HUES64 (cell line): ENCODE measurements at regions not wholly inside any gene's neighbourhood (a gene's known extent, or its start where the extent isn't known, plus 50 kb on each side); places are given as distances from the start of the nearest gene placed in this dataset.

Source experiments
- H3K27ac ChIP-seq: 2 replicates; pipeline ENCODE4 v1.7.0; 2013; ENCODE audit warnings: low read depth, low read length, inconsistent platforms
- H3K27me3 ChIP-seq: 2 replicates; pipeline ENCODE4 v1.6.1; 2013; ENCODE audit warnings: mild to moderate bottlenecking, low read length; ENCODE audit not compliant: insufficient read depth
- H3K36me3 ChIP-seq: 2 replicates; pipeline ENCODE4 v1.6.1; 2013; ENCODE audit warnings: mild to moderate bottlenecking, low read length; ENCODE audit not compliant: insufficient read depth
- H3K4me1 ChIP-seq: 2 replicates; pipeline ENCODE4 v1.6.1; 2013; ENCODE audit warnings: mild to moderate bottlenecking, low read length, moderate library complexity; ENCODE audit not compliant: insufficient read depth
- H3K4me3 ChIP-seq: 2 replicates; pipeline ENCODE4 v1.5.1; 2013; ENCODE audit warnings: mild to moderate bottlenecking, low read length, moderate library complexity
- H3K9ac ChIP-seq: 2 replicates; pipeline ENCODE4 v1.6.1; 2013; ENCODE audit warnings: mild to moderate bottlenecking, low read depth, low read length
- H3K9me3 ChIP-seq: 2 replicates; pipeline ENCODE4 v1.6.1; 2013; ENCODE audit warnings: low read depth, low read length; ENCODE audit not compliant: insufficient read depth
- WGBS: fragments of 150-250, 120-280 bp; methylation state at CpG from one replicate; pipeline ENCODE4 v1.1.7; 2013; ENCODE audit warnings: missing lambda C conversion rate; 5-methylcytosine and 5-hydroxymethylcytosine counted together

DNA sequence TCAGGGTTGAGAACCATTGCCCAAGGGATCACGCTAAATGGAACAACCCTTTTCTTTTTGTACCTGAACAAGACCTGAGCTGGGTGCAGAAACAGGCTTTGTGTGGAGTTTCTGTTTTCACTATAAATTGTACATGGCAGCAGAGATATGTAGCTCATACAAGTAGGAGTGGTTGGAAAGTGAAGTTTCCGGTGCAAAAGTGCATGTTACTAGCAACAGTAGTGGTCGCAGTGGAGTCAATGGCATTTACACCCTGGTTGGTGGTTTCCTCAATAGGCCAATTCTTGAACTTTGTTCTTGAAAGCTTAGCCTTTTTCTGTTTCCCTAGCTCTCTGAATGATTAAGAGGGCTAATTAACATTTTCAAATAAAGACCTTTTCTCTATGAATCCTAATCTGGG, 170.7 kb downstream of the NEBL start:
- Histone ChIP-seq H3K4me1 (no peaks in the 10 kb centered on the region), H3K9ac (no peak overlapping the region), H3K9me3 (peaks cover 11% of the 10 kb centered on the region), H3K36me3 (no peaks in the 10 kb centered on the region), H3K27ac (no peak overlapping the region), H3K27me3 (no peaks in the 10 kb centered on the region), H3K4me3 (no peak overlapping the region)
- 97% methylated on average over 3 of the region's 3 CpGs for WGBS

DNA sequence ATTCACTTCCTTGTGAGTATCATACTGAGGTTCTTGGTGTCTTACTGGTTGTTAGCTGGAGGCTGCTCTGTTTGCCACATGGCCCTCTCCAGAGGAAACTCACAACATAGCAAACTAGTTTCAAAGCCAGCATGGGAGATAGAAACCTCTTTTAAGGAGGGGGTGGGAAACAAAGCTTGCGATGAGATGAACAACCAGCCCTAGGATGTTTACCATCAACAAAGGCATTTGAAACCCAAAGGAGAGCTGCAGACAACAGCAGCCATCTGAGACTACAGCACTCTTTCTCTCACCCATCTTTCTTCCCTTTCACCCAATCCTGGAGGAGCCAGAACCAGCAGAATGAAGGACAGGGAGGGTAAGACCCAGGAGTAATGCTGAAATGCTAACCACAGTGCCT, 182.1 kb downstream of the NEBL start:
- Histone ChIP-seq H3K4me1 (peaks cover 4% of the 10 kb centered on the region; the same call in 1 of the 2 replicates), H3K36me3 (no peaks in the 10 kb centered on the region), H3K9me3 (no peaks in the 10 kb centered on the region), H3K9ac (no peak overlapping the region), H3K4me3 (no peak overlapping the region), H3K27me3 (no peaks in the 10 kb centered on the region), H3K27ac (no peak overlapping the region)
- 92% methylated on average over 1 of the region's 1 CpG for whole genome bisulfite sequencing

- H3K4me1 ChIP-seq = peaks cover 4% of the 10 kb centered on the region; the same call in 1 of the 2 replicates
- no peaks in the 10 kb centered on the region for H3K9me3 ChIP-seq
- H3K27ac ChIP-seq = no peak overlapping the region
- no peak overlapping the region for H3K9ac ChIP-seq
- no peak overlapping the region for H3K4me3 ChIP-seq
- no peaks in the 10 kb centered on the region for H3K36me3 ChIP-seq
- WGBS = 16% methylated on average over 1 of the region's 1 CpG
- no peaks in the 10 kb centered on the region for H3K27me3 ChIP-seq
These were observed 182.6 kb downstream of the NEBL start for GRCh38 chr10:20714518-20714917.

DNA sequence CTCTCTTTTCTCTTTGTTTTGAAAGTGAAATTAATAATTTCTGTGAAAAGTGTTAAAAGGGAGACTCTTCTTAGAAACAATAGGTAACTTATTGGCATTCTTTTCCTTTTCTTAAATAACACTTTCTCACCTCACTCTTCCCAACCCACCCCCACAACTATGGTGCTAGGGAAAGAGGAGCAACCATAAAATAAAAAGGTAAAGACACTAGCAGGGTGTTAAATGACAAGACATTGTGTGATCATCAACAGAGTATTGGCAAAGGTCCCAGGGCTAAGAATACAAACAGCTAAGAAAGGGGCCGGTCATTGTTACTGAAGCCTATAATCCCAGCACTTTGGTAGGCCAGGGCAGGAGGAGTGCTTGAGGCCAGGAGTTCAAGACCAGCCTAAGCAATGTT, 183.7 kb downstream of the NEBL start:
- Histone ChIP-seq H3K9me3 (no peaks in the 10 kb centered on the region), H3K4me1 (peaks cover 4% of the 10 kb centered on the region; the same call in 1 of the 2 replicates), H3K9ac (no peak overlapping the region), H3K27me3 (0 out of 2 replicates have a peak, but pooled peaks cover 4% of the 10 kb centered on the region), H3K27ac (no peak overlapping the region), H3K36me3 (no peaks in the 10 kb centered on the region), H3K4me3 (no peak overlapping the region)
- WGBS = 99% methylated on average over 1 of the region's 1 CpG

DNA sequence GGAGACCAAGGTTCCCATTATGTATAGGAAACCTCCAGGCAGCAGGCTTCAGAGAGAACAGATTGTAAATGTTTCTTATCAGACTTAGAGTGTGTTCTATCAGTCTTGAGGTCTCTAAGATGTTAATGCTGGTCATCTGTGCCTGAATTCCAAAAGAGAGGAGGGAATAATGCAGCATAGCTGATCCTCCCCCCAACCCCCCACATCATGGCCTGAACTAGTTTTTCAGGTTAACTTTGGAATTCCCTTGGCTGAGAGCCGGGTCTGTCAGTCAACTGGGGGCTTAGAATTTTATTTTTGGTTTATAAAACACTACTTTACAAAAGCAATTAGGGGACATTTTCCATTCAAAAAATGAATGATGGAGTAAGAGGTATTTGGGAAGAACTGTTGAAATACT, 184.3 kb downstream of the NEBL start:
- no CpG with 5 or more reads among the region's 1 CpG for WGBS

DNA sequence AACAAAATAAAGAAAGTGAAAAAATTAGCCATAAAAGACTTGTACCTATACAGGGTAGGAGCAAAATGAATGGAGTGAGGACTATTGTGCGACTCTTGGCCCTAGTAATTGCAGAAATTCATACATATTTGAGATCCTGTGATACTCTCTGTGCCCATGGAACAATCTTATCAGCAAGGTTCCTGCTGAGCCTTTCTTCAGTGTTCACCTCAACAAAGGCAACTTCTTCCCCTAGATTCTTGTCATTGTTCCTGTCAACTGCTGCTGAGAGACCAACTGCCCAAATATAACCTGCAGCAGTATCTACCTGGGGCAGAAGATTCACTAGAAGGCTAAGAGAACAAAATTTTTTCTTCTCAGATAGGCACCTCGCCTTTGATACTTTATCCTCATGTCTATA, 187.4 kb downstream of the NEBL start:
- no peaks in the 10 kb centered on the region for H3K9me3 ChIP-seq
- H3K9ac ChIP-seq = no peak overlapping the region
- H3K4me1 ChIP-seq = peaks cover 4% of the 10 kb centered on the region; the same call in 1 of the 2 replicates
- H3K27me3 ChIP-seq = peaks cover 18% of the 10 kb centered on the region; the same call in 1 of the 2 replicates
- no peak overlapping the region for H3K27ac ChIP-seq
- 85% methylated on average over 2 of the region's 2 CpGs for WGBS
- no peaks in the 10 kb centered on the region for H3K36me3 ChIP-seq
- H3K4me3 ChIP-seq = no peak overlapping the region

More for the DNA sequence above, 184.3 kb downstream of the NEBL start:
- peaks cover 10% of the 10 kb centered on the region; the same call in 1 of the 2 replicates for H3K27me3 ChIP-seq
- no peak overlapping the region for H3K4me3 ChIP-seq
- no peaks in the 10 kb centered on the region for H3K9me3 ChIP-seq
- no peak overlapping the region for H3K9ac ChIP-seq
- peaks cover 4% of the 10 kb centered on the region; the same call in 1 of the 2 replicates for H3K4me1 ChIP-seq
- no peaks in the 10 kb centered on the region for H3K36me3 ChIP-seq
- no peak overlapping the region for H3K27ac ChIP-seq

DNA sequence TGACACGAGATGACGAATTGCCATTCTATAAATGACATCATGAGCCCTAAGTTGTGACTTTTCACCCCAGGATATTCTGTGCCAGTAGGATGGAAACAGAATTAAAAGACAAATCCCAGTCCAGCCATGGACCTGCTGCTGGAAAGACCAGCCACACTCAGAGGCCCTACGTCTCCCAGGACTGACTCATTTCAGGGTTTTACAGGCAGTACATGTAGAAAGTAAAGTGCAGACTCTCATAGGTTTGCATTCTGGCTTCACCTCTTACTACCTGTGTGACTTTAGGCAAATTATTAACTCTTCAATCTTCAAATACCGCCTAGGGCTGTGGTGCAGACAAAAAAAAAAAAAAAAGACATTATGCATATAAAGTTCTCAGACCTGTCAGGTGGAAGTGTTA, 188.8 kb downstream of the NEBL start:
- WGBS = 95% methylated on average over 3 of the region's 4 CpGs

GRCh38 chr10:20707251-20707650, 189.9 kb downstream of the NEBL start:
- 96% methylated on average over 3 of the region's 3 CpGs for WGBS
- peaks cover 18% of the 10 kb centered on the region; the same call in 1 of the 2 replicates for H3K27me3 ChIP-seq
- no peaks in the 10 kb centered on the region for H3K36me3 ChIP-seq
- H3K27ac ChIP-seq = no peak overlapping the region
- H3K9me3 ChIP-seq = no peaks in the 10 kb centered on the region
- no peak overlapping the region for H3K9ac ChIP-seq
- H3K4me1 ChIP-seq = no peaks in the 10 kb centered on the region; the same call in 1 of the 2 replicates
- H3K4me3 ChIP-seq = no peak overlapping the region

More for the DNA sequence above, 188.8 kb downstream of the NEBL start:
- Histone ChIP-seq H3K27ac (no peak overlapping the region), H3K27me3 (peaks cover 18% of the 10 kb centered on the region; the same call in 1 of the 2 replicates), H3K9ac (no peak overlapping the region), H3K36me3 (no peaks in the 10 kb centered on the region), H3K4me3 (no peak overlapping the region), H3K4me1 (peaks cover 3% of the 10 kb centered on the region; the same call in 1 of the 2 replicates), H3K9me3 (no peaks in the 10 kb centered on the region)

DNA sequence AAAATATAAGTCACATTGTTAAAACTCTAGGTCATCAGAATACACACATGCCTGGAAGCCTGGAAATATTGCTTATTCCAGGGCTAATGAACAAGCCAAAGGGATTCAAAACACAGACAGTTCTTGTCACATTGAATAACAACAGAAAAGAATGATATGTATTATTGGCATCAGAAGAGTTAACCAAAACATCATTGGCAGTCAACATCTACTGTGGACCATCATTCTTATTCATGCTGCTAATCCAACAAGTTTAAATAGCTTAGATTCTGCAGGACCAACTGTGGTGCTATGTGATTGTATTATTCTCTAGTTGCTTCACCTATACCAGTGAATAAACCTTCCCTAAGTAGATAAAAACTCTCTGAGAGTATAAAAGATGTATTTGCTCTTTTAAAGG, 198.3 kb downstream of the NEBL start:
- no peaks in the 10 kb centered on the region for H3K27me3 ChIP-seq

DNA sequence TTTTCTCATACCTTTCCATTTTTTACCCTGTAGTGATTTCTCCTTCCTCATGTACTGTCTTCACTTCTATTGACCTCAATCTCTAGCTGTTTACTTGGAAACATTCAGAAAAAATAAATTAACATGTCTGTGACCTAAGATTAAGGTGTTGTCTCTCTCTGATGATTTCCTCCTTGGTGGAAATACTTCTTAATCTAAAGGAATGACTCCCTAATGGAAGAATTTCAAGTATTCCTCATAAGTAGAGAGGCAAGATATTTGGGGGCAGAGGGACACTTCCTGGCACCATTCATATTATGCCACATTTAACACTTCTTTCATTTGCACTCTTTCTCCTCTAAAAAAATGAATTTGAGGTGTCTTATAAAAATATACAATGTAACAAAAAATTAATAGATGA, 202.8 kb downstream of the NEBL start:
- no peaks in the 10 kb centered on the region for H3K36me3 ChIP-seq
- H3K9me3 ChIP-seq = no peaks in the 10 kb centered on the region
- no peak overlapping the region for H3K9ac ChIP-seq
- H3K4me1 ChIP-seq = peaks cover 34% of the 10 kb centered on the region
- no peak overlapping the region for H3K4me3 ChIP-seq
- no peak overlapping the region for H3K27ac ChIP-seq
- H3K27me3 ChIP-seq = no peaks in the 10 kb centered on the region

More for the DNA sequence above, 198.3 kb downstream of the NEBL start:
- Histone ChIP-seq H3K4me1 (peaks cover 25% of the 10 kb centered on the region), H3K9ac (no peak overlapping the region), H3K4me3 (no peak overlapping the region), H3K36me3 (no peaks in the 10 kb centered on the region), H3K9me3 (no peaks in the 10 kb centered on the region), H3K27ac (peak overlapping the region; percentile 22; the same call in 1 of the 2 replicates)

- Histone ChIP-seq H3K9me3 (no peaks in the 10 kb centered on the region), H3K4me1 (peaks cover 16% of the 10 kb centered on the region), H3K9ac (no peak overlapping the region), H3K27me3 (no peaks in the 10 kb centered on the region), H3K36me3 (no peaks in the 10 kb centered on the region), H3K4me3 (no peak overlapping the region), H3K27ac (no peak overlapping the region)
- WGBS = 90% methylated on average over 7 of the region's 7 CpGs
These were observed 208.1 kb downstream of the NEBL start for GRCh38 chr10:20688797-20689544.
